DND-41 (cell line): ENCODE measurements at regions not wholly inside any gene's neighbourhood (a gene's known extent, or its start where the extent isn't known, plus 50 kb on each side); places are given as distances from the start of the nearest gene placed in this dataset.

Experiments
- CTCF ChIP-seq: IDR thresholded peaks from 2 replicates; pipeline ENCODE4 v1.5.1; 2012; ENCODE audit warnings: borderline replicate concordance, low read length, moderate library complexity, mild to moderate bottlenecking; ENCODE audit not compliant: poor library complexity, severe bottlenecking; ENCODE audit errors: extremely low read depth
- EZH2 ChIP-seq: IDR thresholded peaks from 3 replicates; pipeline ENCODE4 v1.6.1; 2012; ENCODE audit warnings: borderline replicate concordance, low read depth, mild to moderate bottlenecking, moderate library complexity, low read length, inconsistent platforms; ENCODE audit not compliant: severe bottlenecking

- TF ChIP-seq CTCF (no peak), EZH2 (no peak)
Observed at GRCh38 chr12:60842181-60842580, 1246.4 kb downstream of the SLC16A7 start.
